NCI-H2081 treated with DMSO at 0.1 percent for 48 hours (cell line): ENCODE measurements at regions not wholly inside any gene's neighbourhood (a gene's known extent, or its start where the extent isn't known, plus 50 kb on each side); places are given as distances from the start of the nearest gene placed in this dataset.

Experiments
- DNase-seq: peaks from one replicate; lab custom pipeline; 2025; lab: John Stamatoyannopoulos, UW

DNA sequence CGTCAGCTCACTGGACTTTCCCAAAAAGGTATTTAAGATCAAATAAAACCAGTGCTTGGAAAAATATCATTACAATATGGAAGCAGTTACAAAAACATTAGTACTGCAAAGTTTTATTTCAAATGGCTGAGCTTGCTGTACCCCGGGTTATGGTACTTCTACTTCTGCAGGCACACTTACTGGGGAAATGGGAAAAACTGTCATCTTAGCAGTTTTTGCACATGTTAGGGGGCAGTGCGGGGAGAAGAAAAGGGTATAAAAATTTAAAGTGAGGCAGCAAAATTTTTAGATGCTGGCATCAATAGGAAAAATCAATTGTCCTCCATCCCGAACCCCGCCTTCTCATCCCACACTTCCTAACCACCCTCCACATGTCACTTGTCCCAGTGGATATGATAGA, 133.4 kb downstream of the ATG4C start:
- no peak for DNase-seq

DNA sequence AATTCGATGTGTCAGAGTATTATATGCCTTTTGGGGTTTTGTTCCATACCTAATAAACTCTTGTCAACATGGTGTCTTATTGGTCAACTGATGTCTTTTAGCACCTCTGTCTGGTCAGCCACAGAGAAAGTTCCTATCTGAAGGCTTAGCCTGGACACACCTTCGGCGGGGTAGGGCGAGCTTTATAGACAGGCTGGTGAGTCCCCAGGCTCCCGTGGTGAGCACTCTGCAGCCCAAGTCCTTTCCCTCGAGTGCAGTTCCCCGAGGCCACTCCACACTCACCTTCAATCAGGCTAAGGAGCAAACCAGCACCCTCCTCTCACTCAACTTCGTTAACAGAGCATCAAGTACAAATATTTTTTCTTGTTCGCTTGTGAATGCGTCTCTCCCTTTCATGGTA, 133.9 kb downstream of the ATG4C start:
- DNase-seq, result no peak

- no peak for DNase-seq
Measured at GRCh38 chr1:62918700-62919099, 134.8 kb downstream of the ATG4C start.

DNA sequence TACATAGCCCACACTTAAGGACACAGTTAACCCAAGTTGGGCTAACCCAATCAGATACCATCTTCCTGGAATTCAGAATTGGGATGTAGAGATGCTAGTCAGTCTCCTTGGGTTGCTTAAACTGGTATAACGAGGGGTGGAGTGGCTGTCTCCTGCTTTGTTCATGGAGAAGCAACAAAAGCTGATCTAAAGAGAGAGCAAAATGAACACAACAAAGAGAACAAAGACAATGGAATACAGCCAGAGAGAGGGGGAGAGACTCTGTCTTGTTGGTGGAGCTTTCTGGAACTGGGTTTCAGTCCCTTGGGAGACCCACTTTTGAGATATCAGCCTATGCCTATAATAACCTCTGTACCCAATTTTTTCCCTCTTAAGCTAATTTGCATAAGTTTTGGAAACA, 138.1 kb downstream of the ATG4C start:
- no peak for DNase-seq

DNA sequence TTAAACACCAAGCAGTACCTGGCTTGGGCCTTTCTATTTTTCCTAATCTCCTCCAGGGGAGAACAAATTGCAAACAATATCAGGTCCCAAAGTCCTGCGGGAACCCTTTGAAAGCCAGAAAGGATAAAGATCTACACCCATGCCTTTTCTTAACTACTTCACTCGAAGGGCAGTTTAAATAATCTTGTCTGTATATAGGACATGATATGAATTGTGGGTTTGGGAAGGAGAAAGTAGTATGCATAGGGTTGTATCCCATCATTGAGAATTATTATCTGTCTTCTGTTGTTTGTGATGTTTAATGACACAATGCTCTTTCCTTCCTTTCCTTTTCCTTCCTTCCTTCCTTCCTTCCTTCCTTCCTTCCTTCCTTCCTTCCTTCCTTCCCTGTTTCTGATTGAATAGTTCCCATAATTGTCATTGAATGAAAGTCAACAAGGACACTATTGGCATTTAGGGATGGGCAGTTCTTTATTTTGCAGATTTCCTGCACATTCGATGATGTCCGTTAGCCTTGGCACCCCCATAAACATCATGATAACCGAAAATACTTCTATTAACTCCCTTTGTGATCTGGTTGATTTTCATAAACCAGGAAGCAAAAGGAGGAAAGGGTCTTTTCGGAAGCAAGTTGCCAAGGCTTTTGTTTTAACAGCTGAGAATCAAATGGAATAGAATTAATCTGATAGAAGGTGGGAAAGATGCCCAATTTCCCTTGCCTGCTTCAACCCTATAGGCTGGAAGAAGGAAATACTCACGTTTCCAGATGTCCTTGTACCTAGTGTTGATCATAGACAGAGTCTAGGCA, 141.3 kb downstream of the ATG4C start:
- no peak for DNase-seq

GRCh38 chr1:62926681-62927252, 142.8 kb downstream of the ATG4C start:
- DNase-seq, result no peak

DNA sequence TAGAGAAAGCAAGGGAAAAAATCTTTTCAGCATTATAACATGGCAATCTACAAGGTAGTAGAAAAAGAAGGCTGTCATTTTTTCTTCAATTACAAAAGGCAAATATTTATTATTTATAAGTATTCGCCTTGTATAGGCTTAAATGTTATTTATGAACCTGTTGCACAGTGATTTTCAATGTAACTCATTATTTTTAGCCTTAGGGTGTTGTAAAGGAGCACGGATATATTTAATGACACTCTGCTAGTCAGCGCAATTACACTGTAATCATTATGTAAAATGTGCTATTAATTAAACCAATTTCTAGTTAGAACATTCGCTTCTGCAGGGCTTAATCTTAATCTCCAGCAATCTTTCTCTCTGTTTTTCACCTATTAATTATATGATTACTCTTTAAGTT, 145.0 kb downstream of the ATG4C start:
- DNase-seq, result no peak

DNA sequence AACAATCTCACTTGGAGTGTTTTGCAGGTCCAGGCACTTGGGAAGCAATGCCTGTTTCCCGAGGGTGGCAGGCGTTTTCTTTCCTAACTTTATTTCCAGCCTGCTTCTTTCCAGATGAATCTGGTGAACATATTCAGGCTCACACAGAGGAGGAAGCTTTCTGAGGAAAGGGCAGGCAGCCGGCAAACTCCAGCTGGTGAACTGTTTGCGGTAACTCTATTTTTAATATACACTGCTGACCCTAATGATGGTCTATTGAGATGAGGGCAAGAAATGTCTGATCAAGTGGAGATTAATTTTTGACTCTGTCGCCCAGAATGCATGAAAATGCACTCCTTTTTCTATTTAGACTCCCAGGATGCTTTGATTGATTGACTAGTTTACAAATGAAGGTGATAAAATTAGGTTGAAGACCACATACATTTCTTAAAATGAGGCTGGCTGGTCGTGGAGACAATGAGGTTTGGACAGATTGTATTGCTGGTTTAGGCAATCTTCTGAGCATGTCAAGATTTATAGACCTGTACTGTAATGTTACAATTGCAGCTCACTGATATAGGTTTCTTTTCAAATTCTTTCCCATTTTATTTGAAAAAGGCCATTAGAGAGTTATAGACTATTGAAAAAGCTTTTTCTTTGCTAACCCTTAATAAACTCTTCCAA, 153.8 kb downstream of the ATG4C start:
- no peak for DNase-seq

DNA sequence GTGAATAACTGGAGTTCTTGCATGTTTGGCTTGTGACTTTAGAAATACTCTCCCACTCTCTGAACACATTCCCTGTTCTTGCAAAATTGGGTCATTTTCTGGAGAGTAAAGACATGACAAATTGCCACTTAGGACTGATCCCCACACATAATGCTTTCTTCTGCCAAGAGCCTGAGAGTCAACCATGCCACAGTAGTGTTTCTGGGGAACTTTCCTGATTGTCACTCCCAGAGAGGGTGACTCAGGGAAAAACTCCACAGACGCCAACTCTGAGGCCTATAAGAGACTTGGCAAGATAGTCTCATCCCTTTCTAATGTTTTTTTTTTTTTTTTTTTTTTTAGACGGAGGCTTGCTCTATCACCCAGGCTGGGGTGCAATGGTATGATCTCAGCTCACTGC, 157.8 kb downstream of the ATG4C start:
- DNase-seq, result no peak

- DNase-seq, result no peak
Measured at GRCh38 chr1:62946511-62946910, 162.6 kb downstream of the ATG4C start.

- no peak for DNase-seq
Measured at GRCh38 chr1:62951428-62951827, 167.5 kb downstream of the ATG4C start.

DNA sequence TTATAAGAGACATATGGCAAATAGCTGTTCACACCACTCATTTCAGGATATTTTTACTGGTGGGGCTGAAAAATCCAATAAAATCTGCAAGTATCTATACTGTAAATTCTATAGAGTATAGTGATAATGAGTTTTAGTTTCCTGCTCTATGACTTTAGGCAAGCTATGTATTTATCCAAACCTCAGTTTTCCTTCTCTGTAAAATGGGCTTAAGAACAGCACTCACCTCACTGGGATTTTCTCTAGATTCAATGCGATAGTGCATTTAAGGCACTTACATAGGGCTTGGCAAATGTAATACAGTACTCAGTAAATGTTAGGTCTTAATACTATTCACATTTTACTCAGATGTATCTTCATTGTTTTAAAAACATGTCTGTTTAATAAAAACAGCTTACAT, 168.7 kb downstream of the ATG4C start:
- DNase-seq, result no peak

- DNase-seq, result no peak
Measured at GRCh38 chr1:62953633-62954032, 169.7 kb downstream of the ATG4C start.

GRCh38 chr1:62954758-62955157, 170.8 kb downstream of the ATG4C start:
- no peak for DNase-seq

DNA sequence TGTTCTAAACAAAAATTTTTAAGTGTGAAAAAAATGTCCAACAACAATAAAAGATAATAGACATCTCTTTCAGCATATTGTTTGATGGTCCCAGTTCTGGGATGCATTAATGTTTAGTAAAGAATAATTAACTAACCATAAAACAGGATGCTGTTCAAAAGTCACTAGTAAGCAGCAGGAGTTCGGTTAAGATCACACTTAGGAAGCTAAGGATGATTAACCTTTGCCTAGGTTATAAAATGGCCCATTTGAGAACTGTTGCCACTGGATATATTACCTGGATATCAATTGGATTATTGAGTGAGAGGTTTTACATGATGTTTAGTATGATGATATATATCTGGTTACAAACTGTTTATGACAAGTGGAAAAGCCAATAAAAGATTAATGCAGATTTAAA, 171.7 kb downstream of the ATG4C start:
- DNase-seq, result no peak

GRCh38 chr1:62962014-62962812, 178.3 kb downstream of the ATG4C start:
- DNase-seq, result no peak

DNA sequence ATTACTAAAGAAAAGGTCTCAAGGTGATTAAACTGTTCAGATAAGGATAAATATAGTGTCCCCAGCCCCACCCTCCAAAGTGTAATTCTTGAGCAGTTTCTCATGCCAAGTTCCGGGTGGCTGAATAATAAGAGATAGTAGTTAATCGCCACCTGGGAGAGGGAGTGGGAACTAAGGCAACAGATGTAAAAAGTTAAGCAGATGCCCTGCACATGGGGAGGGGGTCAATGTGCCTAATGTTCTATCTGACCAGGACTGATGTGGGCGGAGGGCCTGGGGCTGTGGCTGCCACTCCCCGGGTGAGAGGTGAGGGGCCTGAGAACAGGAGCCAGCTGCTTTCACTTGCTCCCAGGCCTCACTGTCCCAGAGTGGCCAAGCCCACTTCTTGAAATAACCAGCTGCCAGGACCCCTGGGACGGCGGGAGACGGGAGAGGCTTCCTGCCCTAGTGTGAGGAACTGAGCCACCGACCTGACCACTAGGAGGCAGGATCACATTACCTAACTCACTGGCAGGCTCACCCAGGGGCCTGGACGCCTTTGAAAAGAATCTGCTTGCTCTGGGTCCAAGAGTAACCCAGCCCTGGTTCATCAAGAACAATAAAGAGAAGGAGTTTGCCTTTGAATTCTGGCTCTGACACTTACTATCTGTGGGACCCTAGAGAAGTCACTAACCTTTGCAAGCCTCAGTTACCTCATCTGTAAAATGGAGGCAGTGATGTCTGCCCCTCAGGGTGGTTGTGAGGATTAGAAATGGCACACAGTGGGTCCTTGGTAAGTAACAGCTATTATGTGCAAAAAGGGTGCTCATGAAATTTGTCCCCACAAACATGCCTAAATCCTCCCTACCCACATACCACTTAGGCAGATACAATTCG, 179.2 kb downstream of the ATG4C start:
- no peak for DNase-seq

GRCh38 chr1:62964141-62964540, 180.2 kb downstream of the ATG4C start:
- DNase-seq, result no peak

DNA sequence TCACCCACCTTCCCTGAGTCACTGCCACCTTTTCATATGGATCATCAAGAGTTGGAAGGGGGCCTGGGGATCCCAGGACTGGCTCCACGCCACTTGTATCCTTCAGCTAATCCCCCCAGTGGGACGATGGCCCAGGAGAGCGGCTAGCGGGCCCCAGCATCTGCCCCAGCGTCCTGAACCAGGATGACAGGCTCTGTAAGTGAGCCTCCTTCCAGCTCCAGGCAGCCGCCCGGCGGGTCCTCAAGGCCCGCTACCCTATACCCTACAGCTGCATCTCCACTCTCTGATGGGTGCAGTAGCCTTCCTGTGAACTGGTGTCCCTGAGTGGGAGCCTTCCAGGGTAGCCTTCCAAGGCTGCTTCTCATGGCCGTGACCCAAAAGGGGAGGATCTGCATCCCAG, 183.1 kb downstream of the ATG4C start:
- no peak for DNase-seq

DNA sequence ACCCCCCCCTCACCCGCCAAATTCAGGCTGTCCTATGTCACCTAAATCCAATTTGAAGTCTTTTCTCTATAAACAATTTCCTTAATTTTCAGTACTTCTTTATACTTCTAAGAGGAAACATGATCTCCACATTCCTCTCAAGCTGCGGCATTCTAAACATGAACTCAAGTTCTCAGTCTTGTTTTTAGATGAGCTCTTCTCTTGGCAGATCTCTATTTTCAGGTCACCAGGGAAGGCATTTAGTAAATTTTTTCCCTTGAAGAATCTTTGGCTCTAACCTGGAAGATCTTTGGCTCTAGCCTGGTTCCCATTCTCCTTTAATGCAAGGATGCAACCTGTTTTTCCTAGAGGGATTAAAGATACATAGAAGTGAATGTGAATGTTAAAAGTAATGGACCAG, 193.4 kb downstream of the ATG4C start:
- no peak for DNase-seq

DNA sequence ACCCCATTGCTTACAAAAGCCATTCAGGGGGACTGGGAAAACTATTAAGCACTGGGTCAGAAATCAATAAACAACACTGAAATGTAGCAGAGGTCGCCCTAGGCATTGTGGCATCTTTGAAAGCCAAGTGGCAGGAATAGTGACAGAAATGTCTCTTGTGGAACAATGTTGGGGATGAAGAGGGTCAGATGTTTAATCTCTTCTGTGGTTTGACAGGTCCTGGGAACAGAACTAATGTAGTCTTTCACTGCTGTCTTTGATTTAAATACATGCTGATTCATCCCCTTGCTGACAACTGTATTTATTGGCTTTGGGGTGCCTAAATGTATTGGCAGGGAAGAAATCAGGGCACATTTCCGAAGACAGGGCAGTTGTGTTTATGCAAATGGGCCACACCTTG, 194.8 kb downstream of the ATG4C start:
- DNase-seq, result no peak

DNA sequence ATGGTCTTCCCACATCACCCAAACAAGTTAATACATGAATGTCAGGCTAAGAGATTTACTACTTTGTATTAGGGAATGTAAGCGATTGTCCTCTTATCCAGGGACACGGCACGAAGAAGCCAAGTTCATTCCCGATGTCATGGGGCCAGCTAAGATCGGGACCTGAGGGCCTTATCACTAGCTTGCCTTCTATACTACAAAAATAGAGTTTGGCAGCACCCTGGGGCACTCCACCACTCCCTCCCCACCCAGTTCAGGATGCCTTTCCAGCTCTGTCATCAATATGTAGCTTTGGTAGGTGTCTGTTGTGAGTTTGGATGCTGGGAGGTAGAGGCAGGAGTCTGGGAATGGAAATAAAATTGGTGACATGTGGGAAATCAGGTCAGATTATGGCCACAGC, 197.5 kb downstream of the ATG4C start:
- DNase-seq, result no peak
